ENCODE measurements at regions not wholly inside any gene's neighbourhood (a gene's known extent, or its start where the extent isn't known, plus 50 kb on each side); places are given as distances from the start of the nearest gene placed in this dataset.

DNA sequence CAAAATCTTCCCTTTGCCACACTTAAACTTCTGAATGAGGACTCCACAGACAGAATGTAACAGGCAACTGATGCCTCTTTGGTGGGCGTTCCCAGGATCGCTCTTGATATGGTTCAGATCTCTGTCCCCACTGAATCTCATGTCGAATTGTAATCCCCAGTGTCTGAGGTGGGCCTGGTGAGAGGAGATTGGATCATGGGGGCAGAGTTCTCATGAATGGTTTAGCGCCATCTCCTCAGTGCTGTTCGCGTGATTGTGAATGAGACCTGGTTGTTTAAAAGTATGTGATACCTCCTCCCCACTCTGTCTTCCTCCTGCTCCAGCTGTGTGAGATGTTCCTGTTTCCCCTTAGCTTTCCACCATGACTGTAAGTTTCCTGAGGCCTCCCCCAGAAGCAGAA is 111.1 kb upstream of the SLC66A3 start:
- H3K27ac ChIP-seq, result no peak overlapping the region
- no peak for TF ChIP-seq ZFX (IDR thresholded peaks at IDR 0.05)
- TF ChIP-seq, protein P1, sequence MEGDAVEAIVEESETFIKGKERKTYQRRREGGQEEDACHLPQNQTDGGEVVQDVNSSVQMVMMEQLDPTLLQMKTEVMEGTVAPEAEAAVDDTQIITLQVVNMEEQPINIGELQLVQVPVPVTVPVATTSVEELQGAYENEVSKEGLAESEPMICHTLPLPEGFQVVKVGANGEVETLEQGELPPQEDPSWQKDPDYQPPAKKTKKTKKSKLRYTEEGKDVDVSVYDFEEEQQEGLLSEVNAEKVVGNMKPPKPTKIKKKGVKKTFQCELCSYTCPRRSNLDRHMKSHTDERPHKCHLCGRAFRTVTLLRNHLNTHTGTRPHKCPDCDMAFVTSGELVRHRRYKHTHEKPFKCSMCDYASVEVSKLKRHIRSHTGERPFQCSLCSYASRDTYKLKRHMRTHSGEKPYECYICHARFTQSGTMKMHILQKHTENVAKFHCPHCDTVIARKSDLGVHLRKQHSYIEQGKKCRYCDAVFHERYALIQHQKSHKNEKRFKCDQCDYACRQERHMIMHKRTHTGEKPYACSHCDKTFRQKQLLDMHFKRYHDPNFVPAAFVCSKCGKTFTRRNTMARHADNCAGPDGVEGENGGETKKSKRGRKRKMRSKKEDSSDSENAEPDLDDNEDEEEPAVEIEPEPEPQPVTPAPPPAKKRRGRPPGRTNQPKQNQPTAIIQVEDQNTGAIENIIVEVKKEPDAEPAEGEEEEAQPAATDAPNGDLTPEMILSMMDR (conservative IDR thresholded peaks at IDR 0.05), result no peak

DNA sequence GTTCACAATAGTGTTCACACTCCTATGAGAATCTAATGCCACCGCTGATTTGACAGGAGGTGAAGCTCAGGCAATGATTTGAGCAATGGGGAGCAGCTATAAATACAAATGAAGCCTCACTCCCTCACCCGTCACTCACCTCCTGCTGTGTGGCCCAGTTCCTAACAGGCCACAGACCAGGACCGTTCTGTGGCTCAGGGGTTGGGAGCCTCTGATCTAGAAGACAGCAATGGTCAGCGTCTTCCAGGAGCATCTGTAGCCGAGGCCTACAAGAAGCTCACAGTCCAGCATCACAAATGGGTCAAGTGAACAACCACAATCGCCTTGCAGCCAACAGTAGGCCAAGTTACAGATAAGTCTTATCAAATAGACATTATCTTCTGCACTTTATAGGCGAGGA is 110.0 kb upstream of the SLC66A3 start:
- H3K27ac ChIP-seq, result no peak overlapping the region
- TF ChIP-seq, protein P1 (conservative IDR thresholded peaks at IDR 0.05), result no peak
- TF ChIP-seq ZFX (IDR thresholded peaks at IDR 0.05), result no peak

DNA sequence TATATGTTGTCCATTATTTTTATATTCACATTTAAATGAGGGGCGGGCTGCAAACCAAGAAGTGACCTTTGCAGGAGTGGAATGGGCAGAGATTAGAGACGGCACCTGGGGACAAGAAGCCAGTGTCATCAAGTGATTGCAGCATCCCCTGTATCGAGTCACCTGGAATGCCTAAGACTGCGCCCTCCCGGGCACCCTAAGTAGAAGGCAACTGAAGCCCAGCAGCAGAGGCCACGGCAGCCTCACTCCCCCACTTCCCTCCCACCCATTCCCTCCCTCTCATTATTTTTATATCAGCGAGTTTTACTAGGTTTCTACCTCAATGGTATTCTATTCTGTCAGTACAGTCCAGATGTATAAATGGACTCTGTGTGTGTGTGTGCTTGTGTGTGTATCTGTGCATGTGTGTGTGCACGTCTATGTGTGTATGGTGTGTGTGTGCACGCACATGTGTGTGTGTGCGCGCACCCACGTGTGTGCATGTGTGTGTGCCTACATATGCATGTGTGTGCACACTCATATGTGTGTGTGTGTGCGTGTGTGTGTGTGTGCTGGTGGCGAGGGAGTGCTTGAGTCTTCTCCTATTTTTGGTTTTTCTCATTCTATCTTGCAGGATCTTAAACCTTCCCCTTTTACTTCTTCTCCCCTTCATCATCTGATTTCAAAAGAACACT is 106.8 kb upstream of the SLC66A3 start:
- TF ChIP-seq, protein P1 (conservative IDR thresholded peaks at IDR 0.05), result no peak
- no peak for TF ChIP-seq ZFX (IDR thresholded peaks at IDR 0.05)
- no peak overlapping the region for H3K27ac ChIP-seq

DNA sequence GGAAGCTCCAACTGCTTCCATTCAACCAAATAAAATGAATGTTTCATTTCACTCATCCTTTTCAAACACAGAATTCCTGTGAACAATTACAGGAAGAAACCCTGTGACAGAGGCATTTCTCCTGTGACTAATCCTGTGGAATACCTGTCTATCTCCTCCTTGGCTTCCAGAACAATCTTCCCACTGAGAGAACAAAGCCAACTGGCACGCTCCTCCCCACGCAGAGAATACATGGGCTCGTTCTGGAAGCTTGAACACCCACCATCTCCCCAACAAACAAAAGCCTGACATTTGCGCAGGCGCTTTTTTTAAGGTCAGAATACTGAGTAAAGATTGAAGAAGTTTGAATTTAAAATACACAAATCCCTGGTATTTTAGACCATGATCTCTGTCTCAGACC is 104.7 kb upstream of the SLC66A3 start:
- H3K27ac ChIP-seq, result no peak overlapping the region
- TF ChIP-seq, protein P1 (conservative IDR thresholded peaks at IDR 0.05), result no peak
- TF ChIP-seq ZFX (IDR thresholded peaks at IDR 0.05), result no peak

DNA sequence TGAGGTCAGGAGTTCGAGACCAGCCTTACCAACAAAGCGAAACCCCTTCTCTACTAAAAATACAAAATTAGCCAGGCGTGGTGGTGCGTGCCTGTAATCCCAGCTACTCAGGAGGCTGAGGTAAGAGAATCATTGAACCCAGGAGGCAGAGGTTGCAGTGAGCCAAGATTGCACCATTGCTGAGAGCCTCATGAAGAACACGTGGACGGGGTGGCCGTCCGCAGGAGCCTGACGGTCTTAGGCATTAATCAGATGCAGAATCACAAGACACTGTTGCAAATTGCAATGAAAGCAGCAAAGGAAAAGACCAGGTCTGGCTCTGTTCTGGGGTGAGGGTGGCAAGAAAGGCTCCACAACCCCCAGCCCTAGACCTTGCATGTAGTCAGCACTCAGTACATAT is 104.0 kb upstream of the SLC66A3 start:
- TF ChIP-seq, protein P1 (conservative IDR thresholded peaks at IDR 0.05), result no peak
- TF ChIP-seq ZFX (IDR thresholded peaks at IDR 0.05), result no peak
- no peak overlapping the region for H3K27ac ChIP-seq

DNA sequence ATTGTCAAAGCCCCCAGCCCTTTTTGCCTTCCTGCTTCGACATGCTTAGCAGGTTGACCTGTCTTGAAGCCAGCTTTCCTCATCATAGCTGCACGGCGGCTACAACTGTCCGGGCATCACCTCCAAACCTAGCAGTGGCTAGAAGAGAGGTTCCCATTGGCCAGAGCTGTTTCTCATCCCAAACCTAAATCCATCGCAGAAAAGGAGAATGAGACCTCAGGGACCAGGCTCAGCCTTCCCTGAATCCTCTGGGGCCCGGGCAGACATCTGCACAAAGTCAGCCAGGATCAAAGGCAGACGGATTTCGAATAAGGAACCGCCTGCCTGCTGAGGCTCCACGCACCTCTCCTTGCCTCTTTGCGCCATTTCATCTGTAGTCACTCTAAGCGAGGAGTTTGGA is 101.7 kb upstream of the SLC66A3 start:
- no peak overlapping the region for H3K27ac ChIP-seq
- TF ChIP-seq ZFX (IDR thresholded peaks at IDR 0.05), result no peak
- TF ChIP-seq, protein P1 (conservative IDR thresholded peaks at IDR 0.05), result no peak

DNA sequence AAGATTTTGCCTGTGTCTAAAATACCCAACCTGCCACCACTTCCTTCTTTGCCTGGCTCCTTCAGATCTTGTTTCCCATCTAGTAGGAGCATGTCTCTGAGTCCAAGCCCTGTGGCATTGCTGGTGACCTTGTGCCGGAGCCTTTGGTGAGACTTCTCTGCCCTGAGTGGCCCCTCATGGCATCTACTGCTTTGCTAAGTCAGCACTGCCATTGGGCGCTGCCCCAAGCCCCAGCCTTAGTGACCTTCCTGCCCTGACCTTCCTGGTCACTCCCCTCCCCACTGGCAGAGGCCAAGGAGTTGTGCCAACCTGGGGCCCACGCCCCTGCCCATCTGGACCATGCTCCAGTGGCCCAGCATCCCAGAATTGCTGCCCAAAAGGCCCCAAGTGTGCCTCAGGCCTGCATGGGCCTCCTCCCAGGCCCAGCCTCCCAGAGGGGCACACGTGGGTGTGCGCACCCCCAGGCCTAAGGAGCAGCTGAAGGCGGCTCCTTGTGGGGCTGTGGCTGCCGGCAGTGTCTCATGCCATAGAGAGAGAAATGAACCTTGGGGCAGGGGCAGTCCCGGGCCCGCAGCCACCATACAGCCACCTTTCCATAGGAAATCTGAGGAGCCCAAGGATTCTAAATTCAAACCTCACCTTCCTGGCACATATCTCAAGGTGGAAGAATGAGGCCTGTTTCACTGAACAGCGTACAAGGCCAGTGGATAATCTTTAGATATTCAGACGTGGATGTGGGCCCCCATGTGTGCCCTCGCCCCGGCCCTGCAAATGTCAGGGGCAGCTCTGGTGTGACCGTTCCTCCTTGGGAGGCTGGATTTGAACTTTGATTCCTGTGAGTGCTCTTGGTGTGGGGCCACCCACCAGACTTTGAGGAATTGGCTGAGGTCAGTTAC is 100.2 kb upstream of the SLC66A3 start:
- no peak for TF ChIP-seq ZFX (IDR thresholded peaks at IDR 0.05)
- TF ChIP-seq, protein P1 (conservative IDR thresholded peaks at IDR 0.05), result no peak
- H3K27ac ChIP-seq, result no peak overlapping the region

Measured in C4-2B (cell line).